ENCODE measurements at regions not wholly inside any gene's neighbourhood (a gene's known extent, or its start where the extent isn't known, plus 50 kb on each side); places are given as distances from the start of the nearest gene placed in this dataset.

GRCh38 chr10:131033166-131034085, 278.1 kb downstream of the TCERG1L start:
- TF ChIP-seq CTCF (IDR thresholded peaks at IDR 0.05) (no peak), POLR2A (IDR thresholded peaks at IDR 0.05) (no peak)
